ENCODE measurements at regions not wholly inside any gene's neighbourhood (a gene's known extent, or its start where the extent isn't known, plus 50 kb on each side); places are given as distances from the start of the nearest gene placed in this dataset.

DNA sequence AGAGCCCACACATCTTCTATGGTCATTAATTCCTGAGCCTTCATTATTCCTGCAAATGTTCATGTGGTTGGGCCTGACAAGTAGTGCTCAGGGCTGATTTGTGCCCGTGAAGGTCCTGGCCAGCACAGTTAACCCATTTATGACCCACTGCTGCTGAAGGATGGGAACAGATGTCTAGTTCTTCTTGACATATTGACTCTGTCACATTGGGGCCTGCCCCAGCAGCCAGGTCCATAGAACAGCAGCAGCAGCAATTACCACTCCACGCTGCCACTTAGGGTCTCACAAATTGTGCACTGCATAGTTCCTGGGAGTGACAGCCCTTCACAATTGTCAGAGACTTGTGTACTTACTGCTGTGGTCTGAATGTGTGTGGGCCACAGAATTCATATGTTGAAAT is 442.3 kb upstream of the RGPD4 start:
- no peak for TF ChIP-seq CTCF (IDR thresholded peaks at IDR 0.05; ENCODE audit: insufficient read depth, low read length, poor library complexity, severe bottlenecking)
- no peak overlapping the region for H3K4me3 ChIP-seq (replicated peaks; ENCODE audit: low read depth, low read length)
- no peaks in the 10 kb centered on the region for H3K27me3 ChIP-seq (replicated peaks; ENCODE audit: control insufficient read depth, insufficient read depth, low read length)
- no peaks in the 10 kb centered on the region for H3K36me3 ChIP-seq (ENCODE audit: control insufficient read depth, insufficient read depth, low read length)
- DNase-seq (ENCODE audit: extremely low read depth, insufficient read length), result no peak

DNA sequence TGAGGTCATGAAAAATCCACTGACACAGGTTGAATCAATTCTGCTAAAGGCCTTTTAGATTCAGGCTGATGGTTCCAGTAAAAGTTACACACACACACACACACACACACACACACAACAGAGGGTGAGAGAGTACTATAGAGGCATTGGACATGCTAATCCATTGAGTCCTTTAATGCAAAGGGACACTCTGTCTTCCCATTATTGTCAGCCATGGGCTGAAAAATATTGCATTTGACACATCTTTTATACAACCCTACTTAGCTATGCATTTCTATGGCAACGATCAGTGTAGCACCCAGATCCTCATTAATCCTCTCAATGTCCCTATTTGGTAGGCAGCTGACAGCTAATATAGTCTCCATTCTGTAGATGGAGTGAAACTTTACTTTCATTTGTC is 440.8 kb upstream of the RGPD4 start:
- H3K36me3 ChIP-seq (ENCODE audit: control insufficient read depth, insufficient read depth, low read length), result no peaks in the 10 kb centered on the region
- H3K27me3 ChIP-seq (replicated peaks; ENCODE audit: control insufficient read depth, insufficient read depth, low read length), result no peaks in the 10 kb centered on the region
- H3K4me3 ChIP-seq (replicated peaks; ENCODE audit: low read depth, low read length), result no peak overlapping the region
- no peak for DNase-seq (ENCODE audit: extremely low read depth, insufficient read length)
- TF ChIP-seq CTCF (IDR thresholded peaks at IDR 0.05; ENCODE audit: insufficient read depth, low read length, poor library complexity, severe bottlenecking), result no peak

DNA sequence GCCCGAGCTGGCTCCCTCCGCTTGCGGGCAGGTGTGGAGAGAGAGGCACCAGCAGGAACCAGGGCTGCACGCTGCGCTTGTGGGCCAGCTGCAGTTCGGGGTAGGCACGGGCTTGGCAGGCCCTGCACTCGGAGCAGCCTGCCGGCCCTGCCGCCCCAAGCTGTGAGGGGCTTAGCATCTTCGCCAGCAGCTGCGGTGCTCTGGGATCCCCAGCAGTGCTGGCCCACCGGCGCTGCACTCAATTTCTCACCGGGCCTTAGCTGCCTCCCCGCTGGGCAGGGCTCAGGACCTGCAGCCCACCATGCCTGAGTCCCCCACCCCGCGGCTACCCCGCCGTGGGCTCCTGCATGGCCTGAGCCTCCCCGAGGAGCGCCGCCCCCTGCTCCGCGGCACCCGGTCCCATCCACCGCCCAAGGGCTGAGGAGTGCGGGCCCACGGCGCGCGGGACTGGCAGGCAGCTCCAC is 434.4 kb upstream of the RGPD4 start:
- no peak for DNase-seq (ENCODE audit: extremely low read depth, insufficient read length)
- no peak overlapping the region for H3K4me3 ChIP-seq (replicated peaks; ENCODE audit: low read depth, low read length)
- no peak for TF ChIP-seq CTCF (IDR thresholded peaks at IDR 0.05; ENCODE audit: insufficient read depth, low read length, poor library complexity, severe bottlenecking)
- no peaks in the 10 kb centered on the region for H3K36me3 ChIP-seq (ENCODE audit: control insufficient read depth, insufficient read depth, low read length)
- no peaks in the 10 kb centered on the region for H3K27me3 ChIP-seq (replicated peaks; ENCODE audit: control insufficient read depth, insufficient read depth, low read length)

DNA sequence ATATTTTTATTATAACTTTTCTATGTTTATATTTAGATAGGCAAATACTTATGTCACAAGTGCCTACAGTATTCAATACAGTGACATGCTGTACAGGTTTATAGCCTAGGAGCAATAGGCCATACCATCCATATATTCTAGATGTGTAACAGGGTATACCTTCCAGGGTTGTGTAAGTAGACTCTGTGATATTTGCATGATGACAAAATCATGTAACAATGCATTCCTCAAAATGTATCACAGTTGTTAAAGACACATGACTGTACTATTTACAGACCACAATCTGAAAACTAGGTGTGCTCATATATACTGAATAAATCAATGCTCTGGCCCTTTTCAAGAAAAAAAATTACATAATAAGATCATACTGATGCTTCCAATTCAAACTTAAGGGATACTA is 433.2 kb upstream of the RGPD4 start:
- Histone ChIP-seq H3K4me3 (replicated peaks; ENCODE audit: low read depth, low read length) (no peak overlapping the region), H3K36me3 (ENCODE audit: control insufficient read depth, insufficient read depth, low read length) (no peaks in the 10 kb centered on the region), H3K27me3 (replicated peaks; ENCODE audit: control insufficient read depth, insufficient read depth, low read length) (no peaks in the 10 kb centered on the region)
- no peak for DNase-seq (ENCODE audit: extremely low read depth, insufficient read length)
- TF ChIP-seq CTCF (IDR thresholded peaks at IDR 0.05; ENCODE audit: insufficient read depth, low read length, poor library complexity, severe bottlenecking), result no peak

- H3K36me3 ChIP-seq (ENCODE audit: control insufficient read depth, insufficient read depth, low read length), result no peaks in the 10 kb centered on the region
- no peak for TF ChIP-seq CTCF (IDR thresholded peaks at IDR 0.05; ENCODE audit: insufficient read depth, low read length, poor library complexity, severe bottlenecking)
- no peaks in the 10 kb centered on the region for H3K27me3 ChIP-seq (replicated peaks; ENCODE audit: control insufficient read depth, insufficient read depth, low read length)
- no peak overlapping the region for H3K4me3 ChIP-seq (replicated peaks; ENCODE audit: low read depth, low read length)
- DNase-seq (ENCODE audit: extremely low read depth, insufficient read length), result no peak
Observed at GRCh38 chr2:107398683-107399082, 428.0 kb upstream of the RGPD4 start.

GRCh38 chr2:107402330-107402729 is 424.4 kb upstream of the RGPD4 start:
- no peak for DNase-seq (ENCODE audit: extremely low read depth, insufficient read length)
- no peak for TF ChIP-seq CTCF (IDR thresholded peaks at IDR 0.05; ENCODE audit: insufficient read depth, low read length, poor library complexity, severe bottlenecking)
- H3K4me3 ChIP-seq (replicated peaks; ENCODE audit: low read depth, low read length), result no peak overlapping the region

More at GRCh38 chr2:107402330-107402729, 424.4 kb upstream of the RGPD4 start:
- H3K36me3 ChIP-seq (ENCODE audit: control insufficient read depth, insufficient read depth, low read length), result no peaks in the 10 kb centered on the region
- H3K27me3 ChIP-seq (replicated peaks; ENCODE audit: control insufficient read depth, insufficient read depth, low read length), result no peaks in the 10 kb centered on the region

Data from GM06990 (cell line).